ENCODE measurements at regions not wholly inside any gene's neighbourhood (a gene's known extent, or its start where the extent isn't known, plus 50 kb on each side); places are given as distances from the start of the nearest gene placed in this dataset.

GRCh38 chr18:39403121-39403520, 1837.5 kb upstream of the CELF4 start:
- no peak for DNase-seq (ENCODE audit: low read depth in 1 of 2, low spot score in 2 of 2)
- Histone ChIP-seq H3K9me3 (replicated peaks) (no peaks in the 10 kb centered on the region; the same call in 1 of the 2 replicates), H3K4me3 (no peak overlapping the region), H3K27me3 (replicated peaks) (no peaks in the 10 kb centered on the region), H3K36me3 (no peaks in the 10 kb centered on the region), H3K4me1 (replicated peaks) (no peaks in the 10 kb centered on the region), H3K27ac (no peak overlapping the region)

DNA sequence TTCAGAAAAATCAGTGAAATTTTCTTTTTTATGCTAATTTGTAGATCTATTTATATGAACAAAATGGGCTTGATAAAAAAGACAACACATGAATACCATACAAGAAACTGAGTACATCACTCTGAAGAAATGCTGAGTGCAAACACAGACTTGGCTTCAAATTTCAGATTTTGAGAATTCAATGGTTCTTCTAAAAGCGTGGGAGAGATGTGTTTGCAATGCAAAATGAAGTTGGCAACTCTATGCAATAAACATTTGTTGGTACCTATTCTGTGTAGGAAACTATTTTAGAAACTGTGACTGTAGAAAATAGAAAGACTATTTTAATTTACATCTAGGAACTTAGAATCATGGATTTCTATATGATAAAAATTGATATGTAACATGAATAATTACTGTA, 1834.1 kb upstream of the CELF4 start:
- Histone ChIP-seq H3K4me3 (no peak overlapping the region), H3K27ac (no peak overlapping the region), H3K27me3 (replicated peaks) (no peaks in the 10 kb centered on the region), H3K9me3 (replicated peaks) (no peaks in the 10 kb centered on the region), H3K4me1 (replicated peaks) (no peaks in the 10 kb centered on the region), H3K36me3 (no peaks in the 10 kb centered on the region)
- no peak for DNase-seq (ENCODE audit: low read depth in 1 of 2, low spot score in 2 of 2)

DNA sequence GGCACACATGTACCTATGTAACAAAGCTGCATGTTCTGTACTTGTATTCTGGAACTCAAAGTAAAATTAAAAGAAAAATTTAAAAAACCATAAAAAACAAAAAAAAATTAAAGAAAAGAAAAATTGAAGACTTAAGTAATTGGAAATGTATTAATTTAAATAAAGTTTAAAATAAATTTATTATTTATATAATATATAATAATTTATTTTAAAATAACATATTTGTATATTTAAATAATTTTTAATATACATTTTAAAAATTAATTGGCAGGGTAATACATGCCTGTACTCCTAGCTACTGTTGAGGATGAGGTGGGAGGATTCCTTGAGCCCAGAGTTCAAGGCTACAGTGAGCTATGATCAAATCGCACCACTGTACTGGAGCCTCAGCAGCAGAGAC, 1830.6 kb upstream of the CELF4 start:
- H3K36me3 ChIP-seq, result no peaks in the 10 kb centered on the region
- no peak overlapping the region for H3K4me3 ChIP-seq
- no peak overlapping the region for H3K27ac ChIP-seq
- H3K4me1 ChIP-seq (replicated peaks), result no peaks in the 10 kb centered on the region
- 0 out of 2 replicates have a peak, but pooled peaks cover 4% of the 10 kb centered on the region for H3K9me3 ChIP-seq (replicated peaks)
- no peak for DNase-seq (ENCODE audit: low read depth in 1 of 2, low spot score in 2 of 2)
- H3K27me3 ChIP-seq (replicated peaks), result no peaks in the 10 kb centered on the region

- Histone ChIP-seq H3K4me1 (replicated peaks) (no peaks in the 10 kb centered on the region), H3K4me3 (no peak overlapping the region), H3K27me3 (replicated peaks) (no peaks in the 10 kb centered on the region), H3K27ac (no peak overlapping the region), H3K36me3 (no peaks in the 10 kb centered on the region), H3K9me3 (replicated peaks) (peaks cover 12% of the 10 kb centered on the region)
- no peak for DNase-seq (ENCODE audit: low read depth in 1 of 2, low spot score in 2 of 2)
These were observed 1824.3 kb upstream of the CELF4 start for GRCh38 chr18:39389800-39390379.

GRCh38 chr18:39380866-39381265, 1815.3 kb upstream of the CELF4 start:
- Histone ChIP-seq H3K4me3 (no peak overlapping the region), H3K27me3 (replicated peaks) (no peaks in the 10 kb centered on the region), H3K9me3 (replicated peaks) (0 out of 2 replicates have a peak, but pooled peaks cover 2% of the 10 kb centered on the region), H3K27ac (no peak overlapping the region), H3K36me3 (no peaks in the 10 kb centered on the region), H3K4me1 (replicated peaks) (no peaks in the 10 kb centered on the region)
- no peak for DNase-seq (ENCODE audit: low read depth in 1 of 2, low spot score in 2 of 2)

- Histone ChIP-seq H3K27ac (no peak overlapping the region), H3K36me3 (no peaks in the 10 kb centered on the region), H3K4me3 (no peak overlapping the region), H3K9me3 (replicated peaks) (peaks cover 6% of the 10 kb centered on the region; the same call in 1 of the 2 replicates), H3K27me3 (replicated peaks) (no peaks in the 10 kb centered on the region), H3K4me1 (replicated peaks) (no peaks in the 10 kb centered on the region)
- no peak for DNase-seq (ENCODE audit: low read depth in 1 of 2, low spot score in 2 of 2)
These were observed 1814.7 kb upstream of the CELF4 start for GRCh38 chr18:39380186-39380725.

GRCh38 chr18:39375066-39375465, 1809.5 kb upstream of the CELF4 start:
- Histone ChIP-seq H3K9me3 (replicated peaks) (peaks cover 5% of the 10 kb centered on the region; the same call in 1 of the 2 replicates), H3K36me3 (no peaks in the 10 kb centered on the region), H3K27ac (no peak overlapping the region), H3K27me3 (replicated peaks) (no peaks in the 10 kb centered on the region), H3K4me3 (no peak overlapping the region), H3K4me1 (replicated peaks) (no peaks in the 10 kb centered on the region)
- no peak for DNase-seq (ENCODE audit: low read depth in 1 of 2, low spot score in 2 of 2)

- no peaks in the 10 kb centered on the region for H3K27me3 ChIP-seq (replicated peaks)
- no peak for DNase-seq (ENCODE audit: low read depth in 1 of 2, low spot score in 2 of 2)
These were observed 1806.4 kb upstream of the CELF4 start for GRCh38 chr18:39371996-39372395.

DNA sequence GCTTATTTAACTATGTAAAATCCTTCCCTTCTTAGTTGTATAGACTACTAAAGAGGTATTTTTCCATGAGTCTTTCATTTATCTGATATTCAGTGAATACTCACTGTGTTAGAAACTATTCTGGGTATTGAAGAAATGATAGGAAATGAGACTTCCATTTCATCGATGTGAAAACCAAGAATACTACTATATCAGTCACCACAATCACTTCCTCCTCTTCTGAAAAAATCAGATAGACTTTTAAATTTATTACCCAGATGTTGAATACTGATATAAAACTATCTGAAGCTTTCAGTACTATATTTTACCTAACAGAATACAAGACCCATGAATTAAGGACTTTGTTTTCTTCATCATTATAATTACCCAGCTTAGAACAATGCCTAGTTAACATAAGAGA, 1801.1 kb upstream of the CELF4 start:
- Histone ChIP-seq H3K9me3 (replicated peaks) (peaks cover 3% of the 10 kb centered on the region; the same call in 1 of the 2 replicates), H3K27ac (no peak overlapping the region)
- DNase-seq (ENCODE audit: low read depth in 1 of 2, low spot score in 2 of 2), result no peak

More at GRCh38 chr18:39371996-39372395, 1806.4 kb upstream of the CELF4 start:
- no peak overlapping the region for H3K4me3 ChIP-seq
- no peaks in the 10 kb centered on the region for H3K4me1 ChIP-seq (replicated peaks)
- no peak overlapping the region for H3K27ac ChIP-seq
- peaks cover 5% of the 10 kb centered on the region; the same call in 1 of the 2 replicates for H3K9me3 ChIP-seq (replicated peaks)
- H3K36me3 ChIP-seq, result no peaks in the 10 kb centered on the region

DNA sequence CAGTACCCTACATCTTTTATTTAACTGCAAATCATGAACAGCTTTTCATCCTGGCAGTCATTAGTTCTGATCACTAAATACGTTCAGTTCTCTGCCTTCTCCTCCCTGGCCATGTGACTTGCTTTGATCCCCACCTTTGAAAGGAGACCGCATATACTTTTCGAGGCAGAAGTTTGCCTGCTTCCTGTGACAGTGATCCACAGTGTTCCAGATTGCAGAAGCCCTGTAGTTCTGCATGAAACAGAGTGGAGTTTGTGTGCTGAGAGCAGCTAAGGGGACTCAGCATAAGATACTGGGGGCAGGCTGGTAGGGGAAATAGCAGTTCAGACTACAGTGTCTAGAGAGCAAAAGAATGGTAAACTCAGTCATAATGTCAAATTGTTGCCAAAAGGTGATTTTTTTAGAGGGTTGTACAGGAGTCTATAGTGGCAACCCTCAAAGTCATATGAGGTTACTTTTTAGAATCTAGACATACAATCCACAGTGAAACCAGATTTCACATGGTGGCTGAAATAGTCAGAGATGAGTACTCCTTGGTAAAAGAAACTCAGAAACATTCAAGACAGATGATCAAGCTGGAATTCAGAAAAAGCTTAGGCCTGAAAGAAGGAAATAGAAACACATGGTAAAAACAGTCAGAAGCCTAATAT, 1800.4 kb upstream of the CELF4 start:
- H3K9me3 ChIP-seq (replicated peaks), result peaks cover 5% of the 10 kb centered on the region; the same call in 1 of the 2 replicates
- no peaks in the 10 kb centered on the region for H3K4me1 ChIP-seq (replicated peaks)
- no peak overlapping the region for H3K27ac ChIP-seq
- H3K27me3 ChIP-seq (replicated peaks), result no peaks in the 10 kb centered on the region
- no peaks in the 10 kb centered on the region for H3K36me3 ChIP-seq
- no peak overlapping the region for H3K4me3 ChIP-seq
- no peak for DNase-seq (ENCODE audit: low read depth in 1 of 2, low spot score in 2 of 2)

More for the DNA sequence above, 1801.1 kb upstream of the CELF4 start:
- Histone ChIP-seq H3K36me3 (no peaks in the 10 kb centered on the region), H3K27me3 (replicated peaks) (no peaks in the 10 kb centered on the region), H3K4me1 (replicated peaks) (no peaks in the 10 kb centered on the region), H3K4me3 (no peak overlapping the region)

GRCh38 chr18:39360072-39360471, 1794.5 kb upstream of the CELF4 start:
- Histone ChIP-seq H3K27ac (no peak overlapping the region), H3K4me3 (no peak overlapping the region), H3K27me3 (replicated peaks) (no peaks in the 10 kb centered on the region), H3K4me1 (replicated peaks) (no peaks in the 10 kb centered on the region), H3K36me3 (no peaks in the 10 kb centered on the region), H3K9me3 (replicated peaks) (peaks cover 7% of the 10 kb centered on the region; the same call in 1 of the 2 replicates)
- no peak for DNase-seq (ENCODE audit: low read depth in 1 of 2, low spot score in 2 of 2)

GRCh38 chr18:39359636-39360035, 1794.0 kb upstream of the CELF4 start:
- DNase-seq (ENCODE audit: low read depth in 1 of 2, low spot score in 2 of 2), result no peak
- Histone ChIP-seq H3K27ac (no peak overlapping the region), H3K9me3 (replicated peaks) (peaks cover 7% of the 10 kb centered on the region; the same call in 1 of the 2 replicates), H3K4me1 (replicated peaks) (no peaks in the 10 kb centered on the region), H3K4me3 (no peak overlapping the region), H3K36me3 (no peaks in the 10 kb centered on the region), H3K27me3 (replicated peaks) (no peaks in the 10 kb centered on the region)

DNA sequence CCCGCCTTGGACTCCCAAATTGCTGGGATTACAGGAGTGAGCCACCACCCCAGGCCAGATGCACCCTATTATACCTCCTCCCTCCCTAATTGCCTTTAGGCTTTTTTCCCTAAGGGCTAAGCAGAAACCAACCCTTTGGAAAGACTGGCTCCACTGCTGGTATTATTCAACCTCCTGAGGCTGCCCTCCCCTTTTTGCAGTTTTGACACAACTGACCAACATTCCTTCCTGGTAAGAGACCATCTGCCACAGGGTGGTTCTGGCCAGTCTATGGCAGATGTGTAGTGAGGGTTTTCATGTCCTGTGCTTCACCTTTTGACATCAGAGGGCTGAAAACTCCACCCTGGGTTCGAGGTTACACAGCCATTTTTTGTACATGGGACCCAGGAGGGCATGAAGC, 1785.3 kb upstream of the CELF4 start:
- no peak overlapping the region for H3K4me3 ChIP-seq
- no peaks in the 10 kb centered on the region for H3K27me3 ChIP-seq (replicated peaks)
- H3K36me3 ChIP-seq, result no peaks in the 10 kb centered on the region
- no peaks in the 10 kb centered on the region; the same call in 1 of the 2 replicates for H3K9me3 ChIP-seq (replicated peaks)
- DNase-seq (ENCODE audit: low read depth in 1 of 2, low spot score in 2 of 2), result no peak
- H3K27ac ChIP-seq, result no peak overlapping the region
- H3K4me1 ChIP-seq (replicated peaks), result no peaks in the 10 kb centered on the region

DNA sequence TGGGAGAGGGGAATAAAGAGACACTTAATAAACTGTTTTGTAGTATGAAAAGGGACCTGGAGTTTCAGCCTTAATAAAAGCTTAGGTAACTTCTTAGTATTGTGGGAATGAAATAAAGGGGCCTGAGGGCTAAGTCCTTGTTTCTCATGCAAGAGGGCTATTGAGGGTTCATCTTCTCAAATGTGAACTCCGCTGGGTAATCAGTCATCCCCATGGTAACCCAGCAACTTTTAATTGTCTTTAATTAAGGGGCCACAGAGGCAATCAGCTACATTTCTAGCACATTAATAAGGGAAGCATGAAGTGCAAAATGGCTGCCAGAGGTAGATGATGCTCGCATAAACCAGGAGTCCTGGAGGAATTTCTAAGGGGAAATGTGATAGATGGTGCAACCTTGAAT, 1784.2 kb upstream of the CELF4 start:
- Histone ChIP-seq H3K27me3 (replicated peaks) (no peaks in the 10 kb centered on the region), H3K4me3 (no peak overlapping the region), H3K27ac (no peak overlapping the region), H3K4me1 (replicated peaks) (no peaks in the 10 kb centered on the region), H3K9me3 (replicated peaks) (no peaks in the 10 kb centered on the region), H3K36me3 (no peaks in the 10 kb centered on the region)
- DNase-seq (ENCODE audit: low read depth in 1 of 2, low spot score in 2 of 2), result no peak
